Panc1 (cell line): ENCODE measurements at regions not wholly inside any gene's neighbourhood (a gene's known extent, or its start where the extent isn't known, plus 50 kb on each side); places are given as distances from the start of the nearest gene placed in this dataset.
A peak's percentile ranks its signal among the peaks of the same experiment; 100 is the strongest.

Source experiments
- ATAC-seq: fragments of 200-7000 bp; cut with Tn5 transposase; 2 replicates; pipeline ENCODE4 v1.9.1; 2020; ENCODE audit warnings: mild to moderate bottlenecking, moderate library complexity
- BruUV-seq: library from RNA; stranded (reverse); fragments of 400-500 nt; replicated peaks from 2 replicates; lab custom pipeline; 2021; lab: Mats Ljungman, UMichigan
- CTCF ChIA-PET: fragments of 300-600 bp; sonication (Branson Sonifier 250); formaldehyde crosslinking; loops from one replicate; lab custom pipeline; 2022; ENCODE audit warnings: antibody characterized with exemption; lab: Charles Lee
- POLR2A ChIA-PET: fragments of 300-600 bp; sonication (Branson Sonifier 250); formaldehyde crosslinking; loops from one replicate; lab custom pipeline; 2022; ENCODE audit warnings: antibody characterized with exemption; lab: Charles Lee
- DNase-seq: peaks from one replicate; pipeline ENCODE4 v3.0.0-alpha.2; 2010; ENCODE audit warnings: low read depth, low spot score
- H3K27ac ChIP-seq: 2 replicates; pipeline ENCODE4 v1.5.1; 2011; ENCODE audit warnings: mild to moderate bottlenecking, low read length, inconsistent platforms
- H3K27me3 ChIP-seq: fragments of 200-500 bp; sonication (Bioruptor generic); 2 replicates; pipeline ENCODE4 v1.6.0; 2014; ENCODE audit warnings: low read length, inconsistent platforms; ENCODE audit not compliant: control insufficient read depth, insufficient read depth
- H3K36me3 ChIP-seq: fragments of 200-500 bp; sonication (Bioruptor generic); 2 replicates; pipeline ENCODE4 v1.5.1; 2014; ENCODE audit warnings: inconsistent platforms, mild to moderate bottlenecking, low read length, moderate library complexity; ENCODE audit not compliant: control insufficient read depth, insufficient read depth
- H3K4me1 ChIP-seq: 2 replicates; pipeline ENCODE4 v1.5.1; 2011; ENCODE audit warnings: inconsistent platforms, mild to moderate bottlenecking, low read length, moderate library complexity; ENCODE audit not compliant: control insufficient read depth, insufficient read depth
- H3K4me3 ChIP-seq, 2 experiments: 2 replicates each; pipeline ENCODE4 v1.5.1; 2011 to 2012; ENCODE audit warnings: low read depth in 2 of 2, low read length in 2 of 2, mild to moderate bottlenecking in 2 of 2, inconsistent platforms in 1 of 2, moderate library complexity in 1 of 2
- H3K9me3 ChIP-seq: fragments of 200-500 bp; sonication (Bioruptor generic); 2 replicates; pipeline ENCODE4 v1.5.1; 2014; ENCODE audit warnings: low read depth, mild to moderate bottlenecking, inconsistent platforms, low read length, moderate library complexity; ENCODE audit not compliant: control insufficient read depth, insufficient read depth
- POLR2AphosphoS5 ChIP-seq: IDR thresholded peaks from 2 replicates; pipeline ENCODE4 v1.6.1; 2012; ENCODE audit warnings: mild to moderate bottlenecking, low read depth, low read length, moderate library complexity
- SIN3A ChIP-seq: IDR thresholded peaks from 2 replicates; pipeline ENCODE4 v1.6.1; 2012; ENCODE audit warnings: low read depth, mild to moderate bottlenecking, low read length, moderate library complexity, borderline replicate concordance; ENCODE audit not compliant: insufficient read depth
- TCF7L2 ChIP-seq: IDR thresholded peaks from 2 replicates; pipeline ENCODE4 v1.6.1; 2011; ENCODE audit warnings: mild to moderate bottlenecking, low read depth, low read length, inconsistent platforms
- in situ Hi-C: cut with HindIII; loops from 2 replicates; pipeline ENCODE4 v1.10.0; 2016; ENCODE audit warnings: low sequenced_read_pairs, low pct_unique_long_range_greater_than_20kb
- intact Hi-C: fragments of 100-400 bp; cut with micrococcal nuclease; formaldehyde crosslinking; loops from one replicate; pipeline ENCODE4 v1.10.0; 2022; ENCODE audit not compliant: unreplicated experiment
- TF ChIP-seq, protein P1 (sequence below): fragments of 450-650 bp; IDR thresholded peaks from 2 replicates; pipeline ENCODE4 v1.5.1; 2017; ENCODE audit warnings: mild to moderate bottlenecking
- TF ChIP-seq, protein P2 (sequence below), 2 experiments: IDR thresholded peaks; 2 replicates each; pipeline ENCODE4 v1.6.1; 2011 to 2012; ENCODE audit warnings: low read depth in 2 of 2, control low read depth in 1 of 2, low read length in 1 of 2, mild to moderate bottlenecking in 1 of 2, moderate library complexity in 1 of 2; ENCODE audit not compliant: insufficient read depth in 1 of 2

DNA sequence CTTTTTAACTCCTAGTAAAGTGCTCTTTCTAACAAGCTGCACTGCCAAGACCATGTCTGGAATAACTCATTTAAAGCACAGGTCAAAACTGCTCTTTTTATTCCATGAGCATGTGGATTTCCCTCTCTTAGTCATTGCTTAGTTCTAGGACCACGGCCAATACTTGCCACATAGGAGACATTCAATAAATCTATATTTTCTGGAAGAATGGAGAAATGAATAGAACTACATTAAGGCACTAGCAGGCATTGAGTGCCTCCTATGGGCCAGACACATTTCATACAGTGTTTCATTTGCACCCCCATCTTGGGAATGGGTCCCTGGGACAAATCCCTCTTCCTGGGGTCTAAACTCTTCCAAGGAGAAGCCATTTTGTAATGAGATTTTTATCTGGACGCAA is 552.8 kb upstream of the CITED2 start:
- Histone ChIP-seq H3K9me3 (no peaks in the 10 kb centered on the region), H3K4me1 (no peaks in the 10 kb centered on the region), H3K27me3 (no peaks in the 10 kb centered on the region), H3K4me3 (no peak overlapping the region), H3K27ac (peak overlapping the region; percentile 31; the same call in 1 of the 2 replicates), H3K36me3 (no peaks in the 10 kb centered on the region)
- DNase-seq, result no peak
- ATAC-seq, result no peak
- ChIA-PET POLR2A (interaction anchor here (0.6 kb wide), 1 partner anchor 189 kb away, joined by 3 read pairs; no protein-coding TSS in a partner anchor), CTCF (no interaction called here)
- no TSS peak for BruUV-seq
- in situ Hi-C loops, result no loop called here
- TF ChIP-seq SIN3A, result no peak
- TF ChIP-seq, protein P1, sequence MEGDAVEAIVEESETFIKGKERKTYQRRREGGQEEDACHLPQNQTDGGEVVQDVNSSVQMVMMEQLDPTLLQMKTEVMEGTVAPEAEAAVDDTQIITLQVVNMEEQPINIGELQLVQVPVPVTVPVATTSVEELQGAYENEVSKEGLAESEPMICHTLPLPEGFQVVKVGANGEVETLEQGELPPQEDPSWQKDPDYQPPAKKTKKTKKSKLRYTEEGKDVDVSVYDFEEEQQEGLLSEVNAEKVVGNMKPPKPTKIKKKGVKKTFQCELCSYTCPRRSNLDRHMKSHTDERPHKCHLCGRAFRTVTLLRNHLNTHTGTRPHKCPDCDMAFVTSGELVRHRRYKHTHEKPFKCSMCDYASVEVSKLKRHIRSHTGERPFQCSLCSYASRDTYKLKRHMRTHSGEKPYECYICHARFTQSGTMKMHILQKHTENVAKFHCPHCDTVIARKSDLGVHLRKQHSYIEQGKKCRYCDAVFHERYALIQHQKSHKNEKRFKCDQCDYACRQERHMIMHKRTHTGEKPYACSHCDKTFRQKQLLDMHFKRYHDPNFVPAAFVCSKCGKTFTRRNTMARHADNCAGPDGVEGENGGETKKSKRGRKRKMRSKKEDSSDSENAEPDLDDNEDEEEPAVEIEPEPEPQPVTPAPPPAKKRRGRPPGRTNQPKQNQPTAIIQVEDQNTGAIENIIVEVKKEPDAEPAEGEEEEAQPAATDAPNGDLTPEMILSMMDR, result peak; percentile 37; the same call in 1 of the 2 replicates
- intact Hi-C loops, result no loop called here

DNA sequence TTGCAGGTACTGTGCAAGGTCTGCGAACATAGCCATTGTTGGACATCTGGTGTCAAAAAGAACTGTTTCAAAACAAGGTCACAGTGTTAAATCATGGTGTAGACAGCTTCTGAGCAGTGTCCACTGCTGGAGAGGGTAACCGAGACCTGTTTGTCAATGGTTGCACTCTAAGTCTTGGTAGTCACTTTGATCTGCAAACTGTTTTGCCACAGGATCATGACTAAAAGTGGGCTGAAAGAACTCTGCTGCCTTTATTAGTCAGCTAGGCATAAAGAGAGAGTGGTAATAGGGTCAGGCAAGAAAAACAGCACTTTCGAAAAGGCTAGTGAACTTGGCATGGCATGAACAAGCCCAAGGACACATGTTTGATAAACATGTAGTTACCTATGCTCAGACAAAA is 552.3 kb upstream of the CITED2 start:
- no peaks in the 10 kb centered on the region for H3K9me3 ChIP-seq
- H3K36me3 ChIP-seq, result no peaks in the 10 kb centered on the region
- in situ Hi-C loops, result no loop called here
- peak overlapping the region; percentile 31; the same call in 1 of the 2 replicates for H3K27ac ChIP-seq
- TF ChIP-seq, protein P1, result no peak
- no peak for TF ChIP-seq TCF7L2
- no peak for TF ChIP-seq SIN3A
- TF ChIP-seq, protein P2, sequence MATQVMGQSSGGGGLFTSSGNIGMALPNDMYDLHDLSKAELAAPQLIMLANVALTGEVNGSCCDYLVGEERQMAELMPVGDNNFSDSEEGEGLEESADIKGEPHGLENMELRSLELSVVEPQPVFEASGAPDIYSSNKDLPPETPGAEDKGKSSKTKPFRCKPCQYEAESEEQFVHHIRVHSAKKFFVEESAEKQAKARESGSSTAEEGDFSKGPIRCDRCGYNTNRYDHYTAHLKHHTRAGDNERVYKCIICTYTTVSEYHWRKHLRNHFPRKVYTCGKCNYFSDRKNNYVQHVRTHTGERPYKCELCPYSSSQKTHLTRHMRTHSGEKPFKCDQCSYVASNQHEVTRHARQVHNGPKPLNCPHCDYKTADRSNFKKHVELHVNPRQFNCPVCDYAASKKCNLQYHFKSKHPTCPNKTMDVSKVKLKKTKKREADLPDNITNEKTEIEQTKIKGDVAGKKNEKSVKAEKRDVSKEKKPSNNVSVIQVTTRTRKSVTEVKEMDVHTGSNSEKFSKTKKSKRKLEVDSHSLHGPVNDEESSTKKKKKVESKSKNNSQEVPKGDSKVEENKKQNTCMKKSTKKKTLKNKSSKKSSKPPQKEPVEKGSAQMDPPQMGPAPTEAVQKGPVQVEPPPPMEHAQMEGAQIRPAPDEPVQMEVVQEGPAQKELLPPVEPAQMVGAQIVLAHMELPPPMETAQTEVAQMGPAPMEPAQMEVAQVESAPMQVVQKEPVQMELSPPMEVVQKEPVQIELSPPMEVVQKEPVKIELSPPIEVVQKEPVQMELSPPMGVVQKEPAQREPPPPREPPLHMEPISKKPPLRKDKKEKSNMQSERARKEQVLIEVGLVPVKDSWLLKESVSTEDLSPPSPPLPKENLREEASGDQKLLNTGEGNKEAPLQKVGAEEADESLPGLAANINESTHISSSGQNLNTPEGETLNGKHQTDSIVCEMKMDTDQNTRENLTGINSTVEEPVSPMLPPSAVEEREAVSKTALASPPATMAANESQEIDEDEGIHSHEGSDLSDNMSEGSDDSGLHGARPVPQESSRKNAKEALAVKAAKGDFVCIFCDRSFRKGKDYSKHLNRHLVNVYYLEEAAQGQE (IDR thresholded peaks at IDR 0.05; ENCODE audit: insufficient read depth in 1 of 2, low read depth in 2 of 2, low read length in 1 of 2), result no peak
- no peak for TF ChIP-seq POLR2AphosphoS5
- CTCF ChIA-PET, result no interaction called here
- H3K4me1 ChIP-seq, result no peaks in the 10 kb centered on the region
- no peak for DNase-seq
- ATAC-seq, result no peak
- no TSS peak for BruUV-seq
- POLR2A ChIA-PET, result interaction anchor here (0.6 kb wide), 1 partner anchor 190 kb away, joined by 3 read pairs; no protein-coding TSS in a partner anchor
- intact Hi-C loops, result no loop called here
- H3K4me3 ChIP-seq, result no peak overlapping the region
- H3K27me3 ChIP-seq, result no peaks in the 10 kb centered on the region
